ENCODE measurements at regions not wholly inside any gene's neighbourhood (a gene's known extent, or its start where the extent isn't known, plus 50 kb on each side); places are given as distances from the start of the nearest gene placed in this dataset.
"Not testable (repeated sequence)": the region's sequence is repeated elsewhere in the genome, so short reads cannot be mapped to it uniquely, and the experiment has no call there.

- Histone ChIP-seq H3K27ac (no peak overlapping the region), H3K4me1 (no peaks in the 10 kb centered on the region), H3K27me3 (peaks cover 0 to 6% (median 0%) of the 10 kb centered on the region in 3 donors), H3K9me3 (peaks cover 0 to 16% (median 10%) of the 10 kb centered on the region in 4 donors), H3K4me3 (no peak overlapping the region), H3K36me3 (no peaks in the 10 kb centered on the region)
- intact Hi-C loops (cut with DNase I; ENCODE audit: low total_unique reads), result no loop called here
- TF ChIP-seq, protein P1, sequence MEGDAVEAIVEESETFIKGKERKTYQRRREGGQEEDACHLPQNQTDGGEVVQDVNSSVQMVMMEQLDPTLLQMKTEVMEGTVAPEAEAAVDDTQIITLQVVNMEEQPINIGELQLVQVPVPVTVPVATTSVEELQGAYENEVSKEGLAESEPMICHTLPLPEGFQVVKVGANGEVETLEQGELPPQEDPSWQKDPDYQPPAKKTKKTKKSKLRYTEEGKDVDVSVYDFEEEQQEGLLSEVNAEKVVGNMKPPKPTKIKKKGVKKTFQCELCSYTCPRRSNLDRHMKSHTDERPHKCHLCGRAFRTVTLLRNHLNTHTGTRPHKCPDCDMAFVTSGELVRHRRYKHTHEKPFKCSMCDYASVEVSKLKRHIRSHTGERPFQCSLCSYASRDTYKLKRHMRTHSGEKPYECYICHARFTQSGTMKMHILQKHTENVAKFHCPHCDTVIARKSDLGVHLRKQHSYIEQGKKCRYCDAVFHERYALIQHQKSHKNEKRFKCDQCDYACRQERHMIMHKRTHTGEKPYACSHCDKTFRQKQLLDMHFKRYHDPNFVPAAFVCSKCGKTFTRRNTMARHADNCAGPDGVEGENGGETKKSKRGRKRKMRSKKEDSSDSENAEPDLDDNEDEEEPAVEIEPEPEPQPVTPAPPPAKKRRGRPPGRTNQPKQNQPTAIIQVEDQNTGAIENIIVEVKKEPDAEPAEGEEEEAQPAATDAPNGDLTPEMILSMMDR (IDR thresholded peaks at IDR 0.05), result no peak
- no peak for TF ChIP-seq POLR2AphosphoS5 (IDR thresholded peaks at IDR 0.05)
- TF ChIP-seq POLR2A (IDR thresholded peaks at IDR 0.05), result no peak
- TF ChIP-seq EP300 (IDR thresholded peaks at IDR 0.05), result no peak
- DNase-seq, result no peak
- WGBS, 5 donors, result 70 to 86% (median 84%) methylated on average over 5 to 6 of the region's 6 CpGs
Measured at GRCh38 chr5:136446565-136446964, 81.2 kb upstream of the TRPC7 start.

DNA sequence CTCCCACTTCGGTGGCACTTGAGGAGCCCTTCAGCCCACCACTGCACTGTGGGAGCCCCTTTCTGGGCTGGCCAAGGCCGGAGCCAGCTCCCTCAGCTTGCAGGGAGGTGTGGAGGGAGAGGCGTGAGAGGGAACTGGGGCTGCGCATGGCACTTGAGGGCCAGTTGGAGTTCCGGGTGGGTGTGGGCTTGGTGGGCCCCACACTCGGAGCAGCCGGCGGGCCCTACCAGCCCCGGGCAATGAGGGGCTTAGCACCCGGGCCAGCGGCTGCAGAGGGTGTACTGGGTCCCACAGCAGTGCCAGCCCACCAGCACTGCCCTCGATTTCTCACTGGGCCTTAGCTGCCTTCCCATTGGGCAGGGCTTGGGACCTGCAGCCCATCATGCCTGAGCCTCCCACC, 78.8 kb upstream of the TRPC7 start:
- peaks cover 0 to 15% (median 7%) of the 10 kb centered on the region in 4 donors for H3K9me3 ChIP-seq
- H3K4me1 ChIP-seq; H3K27ac ChIP-seq; intact Hi-C loops (cut with DNase I; ENCODE audit: low total_unique reads); DNase-seq; H3K27me3 ChIP-seq; H3K4me3 ChIP-seq; H3K36me3 ChIP-seq: not testable (repeated sequence)
- WGBS, 5 donors, result 85 to 95% (median 93%) methylated on average over 6 to 12 of the region's 12 CpGs

GRCh38 chr5:136439367-136439766, 74.0 kb upstream of the TRPC7 start:
- Histone ChIP-seq H3K4me1 (no peaks in the 10 kb centered on the region), H3K9me3 (peaks cover 0 to 12% (median 5%) of the 10 kb centered on the region in 4 donors), H3K27ac (no peak overlapping the region), H3K36me3 (no peaks in the 10 kb centered on the region), H3K4me3 (no peak overlapping the region), H3K27me3 (peaks cover 0 to 5% (median 0%) of the 10 kb centered on the region in 3 donors)
- intact Hi-C loops (cut with DNase I; ENCODE audit: low total_unique reads), result no loop called here
- TF ChIP-seq EP300 (IDR thresholded peaks at IDR 0.05), result no peak
- TF ChIP-seq POLR2A (IDR thresholded peaks at IDR 0.05), result no peak
- no peak for DNase-seq

GRCh38 chr5:136435946-136436543, 70.7 kb upstream of the TRPC7 start:
- Histone ChIP-seq H3K27ac (no peak overlapping the region), H3K4me1 (no peaks in the 10 kb centered on the region), H3K27me3 (no peaks in the 10 kb centered on the region), H3K4me3 (no peak overlapping the region), H3K9me3 (peaks cover 0 to under 1% (median 0%) of the 10 kb centered on the region in 4 donors), H3K36me3 (no peaks in the 10 kb centered on the region)
- intact Hi-C loops (cut with DNase I; ENCODE audit: low total_unique reads), result no loop called here
- no peak for DNase-seq
- WGBS, 5 donors, result 88 to 94% (median 90%) methylated on average over 6 of the region's 6 CpGs
- TF ChIP-seq POLR2A (IDR thresholded peaks at IDR 0.05), result no peak
- TF ChIP-seq, protein P1 (IDR thresholded peaks at IDR 0.05), result no peak
- TF ChIP-seq POLR2AphosphoS5 (IDR thresholded peaks at IDR 0.05), result no peak
- no peak for TF ChIP-seq EP300 (IDR thresholded peaks at IDR 0.05)

DNA sequence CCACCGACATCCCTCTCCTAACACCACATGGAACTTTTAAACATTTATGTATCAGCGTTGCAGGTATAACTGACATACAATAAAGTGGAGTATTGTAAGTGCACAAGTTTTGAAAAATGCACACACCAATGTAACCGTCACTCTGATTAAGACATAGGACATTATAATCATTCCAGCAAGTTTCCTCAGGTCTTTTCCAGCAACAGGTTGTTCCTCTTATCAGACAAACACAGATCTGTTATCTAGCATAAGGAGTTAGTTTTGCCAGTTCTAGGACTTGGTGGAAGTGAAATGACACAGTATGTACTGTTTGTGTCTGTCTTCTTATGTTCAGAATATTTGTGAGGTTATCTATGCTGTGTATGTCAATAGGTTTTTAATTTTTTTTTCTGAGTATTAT, 69.5 kb upstream of the TRPC7 start:
- no peak for TF ChIP-seq POLR2AphosphoS5 (IDR thresholded peaks at IDR 0.05)
- TF ChIP-seq, protein P1 (IDR thresholded peaks at IDR 0.05), result no peak
- TF ChIP-seq POLR2A (IDR thresholded peaks at IDR 0.05), result no peak
- TF ChIP-seq EP300 (IDR thresholded peaks at IDR 0.05), result no peak
- intact Hi-C loops (cut with DNase I; ENCODE audit: low total_unique reads), result no loop called here
- Histone ChIP-seq H3K9me3 (no peaks in the 10 kb centered on the region), H3K27ac (no peak overlapping the region), H3K36me3 (no peaks in the 10 kb centered on the region), H3K4me1 (no peaks in the 10 kb centered on the region), H3K27me3 (no peaks in the 10 kb centered on the region), H3K4me3 (no peak overlapping the region)
- DNase-seq, result no peak
- 71 to 85% (median 83%) methylated on average over 3 of the region's 3 CpGs for WGBS, 5 donors
